Thoracic aorta (tissue), 2 donors: ENCODE measurements at regions not wholly inside any gene's neighbourhood (a gene's known extent, or its start where the extent isn't known, plus 50 kb on each side); places are given as distances from the start of the nearest gene placed in this dataset.
"Not testable (repeated sequence)": the region's sequence is repeated elsewhere in the genome, so short reads cannot be mapped to it uniquely, and the experiment has no call there.

ENCODE experiments used
- ATAC-seq: fragments of 150-250 bp; one replicate; pipeline ENCODE4 v1.8.0; 2017; ENCODE audit warnings: low read depth; ENCODE audit not compliant: insufficient number of reproducible peaks, low FRiP score
- DNase-seq: peaks from one replicate; pipeline ENCODE4 v3.0.0-alpha.2; 2020; ENCODE audit warnings: low spot score
- H3K27ac ChIP-seq, 2 donors: fragments of 200-600 bp; sonication (generic); 1 replicate in 1 of 2; 2 replicates in 1 of 2; pipeline ENCODE4 v1.5.1; 2016; ENCODE audit warnings: mild to moderate bottlenecking in 2 of 2, moderate library complexity in 2 of 2
- H3K27me3 ChIP-seq: fragments of 200-600 bp; sonication (generic); replicated peaks from 2 replicates; pipeline ENCODE4 v1.6.0; 2016; ENCODE audit warnings: mild to moderate bottlenecking; ENCODE audit not compliant: insufficient read depth
- H3K36me3 ChIP-seq: fragments of 200-600 bp; sonication (generic); one replicate; pipeline ENCODE4 v1.5.1; 2016
- H3K4me1 ChIP-seq, 2 donors: fragments of 200-600 bp; sonication (generic); 1 replicate in 1 of 2; 2 replicates in 1 of 2; pipeline versions ENCODE4 v1.5.1 to v1.6.0; 2016; ENCODE audit warnings: low read depth in 2 of 2, mild to moderate bottlenecking in 1 of 2; ENCODE audit not compliant: control insufficient read depth in 1 of 2
- H3K4me3 ChIP-seq: fragments of 200-600 bp; sonication (generic); 2 replicates; pipeline ENCODE4 v1.5.1; 2016; ENCODE audit warnings: mild to moderate bottlenecking
- H3K9me3 ChIP-seq: fragments of 200-600 bp; sonication (generic); 2 replicates; pipeline ENCODE4 v1.5.1; 2016
- TF ChIP-seq, protein P1 (sequence below): fragments of 200-600 bp; sonication (generic); IDR thresholded peaks from one replicate; pipeline ENCODE4 v1.5.1; 2019; ENCODE audit warnings: antibody characterized with exemption

DNA sequence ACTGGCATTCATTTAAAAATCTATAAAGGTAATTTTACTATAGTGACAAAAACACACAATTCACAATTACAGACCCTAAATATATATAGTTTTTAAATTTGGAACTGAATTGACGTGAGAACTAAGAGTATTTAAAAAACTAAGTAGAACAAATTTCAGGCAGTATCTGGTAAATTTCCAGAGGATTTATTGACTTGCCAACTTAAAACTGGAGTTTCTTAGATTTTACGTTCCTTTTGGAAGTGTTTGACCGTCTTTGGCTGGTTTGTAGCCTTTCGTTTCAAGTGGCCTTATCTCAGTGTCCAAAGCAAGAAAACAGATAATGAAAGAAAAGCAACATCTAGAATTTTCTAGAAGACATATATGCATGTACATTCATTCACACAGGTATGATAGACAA is 234.4 kb upstream of the VLDLR start:
- Histone ChIP-seq H3K27me3 (no peaks in the 10 kb centered on the region), H3K36me3 (no peaks in the 10 kb centered on the region), H3K27ac (no peak overlapping the region), H3K4me3 (no peak overlapping the region), H3K9me3 (no peaks in the 10 kb centered on the region), H3K4me1 (peaks cover 0 to 9% of the 10 kb centered on the region in 2 donors)
- ATAC-seq (no peak), DNase-seq (no peak)
- TF ChIP-seq, protein P1, sequence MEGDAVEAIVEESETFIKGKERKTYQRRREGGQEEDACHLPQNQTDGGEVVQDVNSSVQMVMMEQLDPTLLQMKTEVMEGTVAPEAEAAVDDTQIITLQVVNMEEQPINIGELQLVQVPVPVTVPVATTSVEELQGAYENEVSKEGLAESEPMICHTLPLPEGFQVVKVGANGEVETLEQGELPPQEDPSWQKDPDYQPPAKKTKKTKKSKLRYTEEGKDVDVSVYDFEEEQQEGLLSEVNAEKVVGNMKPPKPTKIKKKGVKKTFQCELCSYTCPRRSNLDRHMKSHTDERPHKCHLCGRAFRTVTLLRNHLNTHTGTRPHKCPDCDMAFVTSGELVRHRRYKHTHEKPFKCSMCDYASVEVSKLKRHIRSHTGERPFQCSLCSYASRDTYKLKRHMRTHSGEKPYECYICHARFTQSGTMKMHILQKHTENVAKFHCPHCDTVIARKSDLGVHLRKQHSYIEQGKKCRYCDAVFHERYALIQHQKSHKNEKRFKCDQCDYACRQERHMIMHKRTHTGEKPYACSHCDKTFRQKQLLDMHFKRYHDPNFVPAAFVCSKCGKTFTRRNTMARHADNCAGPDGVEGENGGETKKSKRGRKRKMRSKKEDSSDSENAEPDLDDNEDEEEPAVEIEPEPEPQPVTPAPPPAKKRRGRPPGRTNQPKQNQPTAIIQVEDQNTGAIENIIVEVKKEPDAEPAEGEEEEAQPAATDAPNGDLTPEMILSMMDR = no peak

DNA sequence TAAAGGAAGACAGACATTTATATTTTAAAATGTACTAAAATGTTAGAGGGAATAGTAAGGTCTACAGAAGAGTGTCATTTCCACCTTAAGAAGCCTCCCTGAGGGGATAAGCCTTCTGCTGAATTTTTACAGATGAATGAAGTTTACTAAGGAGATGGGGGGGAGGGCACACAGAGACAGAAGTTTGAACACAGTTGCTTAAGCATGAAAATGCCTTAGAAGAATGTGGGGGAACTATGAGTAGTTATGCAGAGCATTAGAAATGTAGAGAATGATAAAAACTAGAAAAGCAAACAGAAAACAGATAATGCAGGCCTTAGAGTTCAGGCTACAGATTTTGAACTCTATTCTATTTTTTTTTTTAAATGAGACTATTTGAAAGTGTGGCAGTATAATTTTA is 232.2 kb upstream of the VLDLR start:
- H3K27ac ChIP-seq = no peak overlapping the region
- no peak for ATAC-seq
- H3K36me3 ChIP-seq = no peaks in the 10 kb centered on the region
- H3K9me3 ChIP-seq = no peaks in the 10 kb centered on the region
- no peak overlapping the region for H3K4me3 ChIP-seq
- TF ChIP-seq, protein P1 = no peak
- no peak for DNase-seq
- H3K4me1 ChIP-seq = peaks cover 0 to 9% of the 10 kb centered on the region in 2 donors
- H3K27me3 ChIP-seq = no peaks in the 10 kb centered on the region

DNA sequence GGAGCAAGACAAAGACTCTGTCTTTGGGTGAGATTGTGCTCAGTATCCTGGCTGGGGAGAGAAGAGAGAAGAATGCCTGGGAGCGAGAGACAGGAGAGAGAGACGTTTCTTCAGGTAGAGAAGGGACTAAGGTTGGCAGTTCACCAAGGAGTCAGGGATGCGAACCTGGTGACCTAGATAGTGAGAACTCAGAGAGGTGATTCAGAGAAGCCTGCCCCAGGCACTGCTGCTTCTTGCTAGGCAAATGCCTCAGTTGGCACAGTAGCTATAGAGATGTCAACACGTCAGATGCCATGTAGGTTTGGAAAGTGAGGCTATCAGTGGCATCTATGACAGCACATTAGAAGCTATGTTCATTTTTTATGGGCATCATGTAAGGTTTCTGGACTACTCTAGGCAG is 231.6 kb upstream of the VLDLR start:
- ATAC-seq = no peak
- no peaks in the 10 kb centered on the region for H3K9me3 ChIP-seq
- no peaks in the 10 kb centered on the region for H3K27me3 ChIP-seq
- H3K4me1 ChIP-seq = peaks cover 0 to 9% of the 10 kb centered on the region in 2 donors
- H3K36me3 ChIP-seq = no peaks in the 10 kb centered on the region
- TF ChIP-seq, protein P1 = no peak
- DNase-seq = no peak
- H3K27ac ChIP-seq = no peak overlapping the region
- no peak overlapping the region for H3K4me3 ChIP-seq

DNA sequence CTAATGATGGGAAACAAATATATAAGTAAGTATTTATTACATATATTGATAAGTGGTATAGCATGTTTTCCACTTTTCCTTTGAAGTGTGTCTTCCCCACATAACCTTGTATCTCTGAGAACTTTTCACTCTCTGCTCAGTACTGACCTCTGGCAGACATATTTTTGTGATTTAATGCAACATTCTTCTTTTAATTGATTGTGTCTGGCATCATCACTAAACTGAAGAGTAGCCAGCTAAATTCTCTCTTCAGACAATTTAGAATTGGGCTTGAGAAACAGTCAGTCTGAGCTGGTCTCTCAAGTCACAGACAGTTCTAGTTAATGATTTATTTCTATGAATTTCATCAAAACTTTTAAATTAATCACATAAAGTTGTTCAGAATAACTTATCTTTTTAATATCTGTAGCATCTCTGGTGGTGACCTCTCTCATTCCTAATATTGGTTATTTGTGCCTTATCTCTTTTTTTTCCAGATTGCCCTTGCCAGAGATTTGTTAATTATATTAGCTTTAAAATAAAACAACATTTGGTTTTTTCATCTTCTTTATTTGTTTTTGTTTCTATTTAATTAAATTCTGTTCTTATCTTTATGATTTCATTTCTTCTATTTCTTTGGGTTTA is 230.0 kb upstream of the VLDLR start:
- H3K27ac ChIP-seq, H3K9me3 ChIP-seq, H3K4me3 ChIP-seq, H3K36me3 ChIP-seq, DNase-seq, H3K4me1 ChIP-seq, H3K27me3 ChIP-seq, ATAC-seq: not testable (repeated sequence)

DNA sequence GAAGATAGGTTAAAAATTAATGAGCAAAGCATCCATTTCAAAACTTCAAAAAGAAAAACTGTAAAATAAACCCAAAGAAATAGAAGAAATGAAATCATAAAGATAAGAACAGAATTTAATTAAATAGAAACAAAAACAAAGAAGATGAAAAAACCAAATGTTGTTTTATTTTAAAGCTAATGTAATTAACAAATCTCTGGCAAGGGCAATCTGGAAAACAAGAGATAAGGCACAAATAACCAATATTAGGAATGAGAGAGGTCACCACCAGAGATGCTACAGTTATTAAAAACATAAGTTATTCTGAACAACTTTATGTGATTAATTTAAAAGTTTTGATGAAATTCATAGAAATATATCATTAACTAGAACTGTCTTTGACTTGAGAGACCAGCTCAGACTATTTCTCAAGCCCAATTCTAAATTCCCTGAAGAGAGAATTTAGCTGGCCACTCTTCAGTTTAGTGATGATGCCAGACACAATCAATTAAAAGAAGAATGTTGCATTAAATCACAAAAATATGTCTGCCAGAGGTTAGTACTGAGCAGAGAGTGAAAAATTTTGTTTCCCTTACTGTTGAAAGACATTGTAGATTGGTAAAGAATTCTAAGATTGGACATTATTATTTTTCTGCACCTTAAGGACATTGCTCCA is 227.4 kb upstream of the VLDLR start:
- DNase-seq, H3K9me3 ChIP-seq, H3K27ac ChIP-seq, H3K4me3 ChIP-seq, H3K4me1 ChIP-seq, H3K27me3 ChIP-seq, ATAC-seq, H3K36me3 ChIP-seq: not testable (repeated sequence)

DNA sequence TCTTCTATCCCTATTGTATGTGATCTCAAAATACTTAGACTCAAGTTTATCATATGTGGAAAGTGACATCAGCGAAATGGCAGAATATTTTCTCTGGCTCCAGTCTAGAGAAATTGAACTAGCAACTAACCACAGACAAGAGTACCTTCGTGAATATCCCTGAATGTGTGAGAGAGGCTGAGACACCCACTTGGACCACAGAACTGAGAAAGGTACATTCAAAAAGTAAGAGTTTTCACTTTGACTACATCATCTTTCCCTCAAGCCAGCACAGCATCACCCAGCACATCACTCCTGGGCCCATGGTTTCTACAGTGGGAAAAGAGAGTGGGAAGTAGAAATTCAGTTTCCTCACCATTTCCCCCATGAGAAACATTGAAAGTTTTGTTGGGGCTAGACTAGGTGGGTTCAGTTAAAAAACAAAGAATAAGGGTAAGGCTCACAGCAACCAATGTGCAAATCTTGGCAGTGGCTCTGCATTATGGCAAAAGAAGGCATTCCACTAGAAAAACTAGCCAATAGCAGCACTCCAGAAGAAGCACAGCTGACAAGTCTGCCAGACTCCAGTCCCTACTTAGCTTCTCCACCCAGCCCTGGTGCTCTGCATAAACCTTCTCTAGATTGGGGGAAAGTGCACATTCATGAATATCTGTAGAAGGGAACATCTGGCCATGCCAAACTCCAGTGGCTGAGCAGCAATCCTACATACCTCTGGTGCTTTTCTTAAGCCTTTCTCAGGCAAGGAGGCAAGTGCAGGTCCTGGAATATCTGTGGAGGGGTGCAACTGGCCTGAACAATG is 225.6 kb upstream of the VLDLR start:
- Histone ChIP-seq H3K4me3 (no peak overlapping the region), H3K9me3 (no peaks in the 10 kb centered on the region), H3K27me3 (no peaks in the 10 kb centered on the region), H3K27ac (no peak overlapping the region), H3K36me3 (no peaks in the 10 kb centered on the region), H3K4me1 (peaks cover 0 to 4% of the 10 kb centered on the region in 2 donors)
- DNase-seq = no peak
- TF ChIP-seq, protein P1 = no peak
- no peak for ATAC-seq
